ENCODE measurements at regions not wholly inside any gene's neighbourhood (a gene's known extent, or its start where the extent isn't known, plus 50 kb on each side); places are given as distances from the start of the nearest gene placed in this dataset.
"Not testable (repeated sequence)": the region's sequence is repeated elsewhere in the genome, so short reads cannot be mapped to it uniquely, and the experiment has no call there.

GRCh38 chr5:163961230-163961629, 455.8 kb downstream of the MAT2B start:
- DNase-seq = not testable (repeated sequence)

- no peak for DNase-seq
Observed at GRCh38 chr5:163963881-163964280, 458.5 kb downstream of the MAT2B start.

GRCh38 chr5:163964671-163965070, 459.3 kb downstream of the MAT2B start:
- no peak for DNase-seq

- no peak for DNase-seq
Observed at GRCh38 chr5:163967268-163967667, 461.8 kb downstream of the MAT2B start.

DNA sequence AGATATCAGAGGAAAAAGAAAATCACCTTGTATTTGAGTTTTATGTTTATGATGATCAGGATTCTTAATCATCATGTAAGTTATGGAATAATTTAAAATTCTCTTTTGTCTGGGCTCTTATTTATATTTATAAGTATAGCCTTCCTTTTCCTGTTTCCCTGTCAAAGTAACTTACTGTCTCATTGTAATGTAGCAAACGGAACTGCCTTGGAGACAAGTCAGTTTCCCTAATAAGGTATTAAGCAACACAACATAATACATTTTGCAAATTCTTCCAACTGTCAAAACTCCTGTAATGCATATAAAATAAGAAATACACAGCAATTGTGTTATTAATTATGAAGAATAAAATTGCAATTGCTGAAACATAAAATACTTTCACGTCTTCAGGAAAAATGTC, 463.2 kb downstream of the MAT2B start:
- no peak for DNase-seq

GRCh38 chr5:163976696-163977095, 471.3 kb downstream of the MAT2B start:
- DNase-seq = no peak

- no peak for DNase-seq
Observed at GRCh38 chr5:163978897-163979296, 473.5 kb downstream of the MAT2B start.

- DNase-seq = no peak
Observed at GRCh38 chr5:163988566-163988965, 483.1 kb downstream of the MAT2B start.

- DNase-seq = no peak
Observed at GRCh38 chr5:163993126-163993525, 487.7 kb downstream of the MAT2B start.

DNA sequence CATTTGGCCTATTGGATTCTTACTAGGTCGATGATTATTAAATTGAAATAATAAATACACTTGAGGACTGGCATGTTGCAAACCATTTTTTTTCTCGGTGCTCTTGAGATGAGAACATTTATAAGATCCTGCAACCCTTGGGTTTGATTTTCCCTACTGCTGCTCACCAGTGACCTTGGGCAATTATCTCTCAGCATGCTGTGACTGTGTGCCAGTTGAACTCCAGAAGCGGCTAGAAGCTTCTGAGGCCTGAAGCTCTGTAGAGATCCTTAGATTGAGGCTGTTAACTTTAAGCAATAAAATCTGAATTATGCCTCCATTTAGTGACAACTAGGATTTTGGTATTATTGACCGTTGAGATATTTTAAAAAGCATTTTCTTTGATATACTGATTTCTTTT, 489.8 kb downstream of the MAT2B start:
- no peak for DNase-seq

DNA sequence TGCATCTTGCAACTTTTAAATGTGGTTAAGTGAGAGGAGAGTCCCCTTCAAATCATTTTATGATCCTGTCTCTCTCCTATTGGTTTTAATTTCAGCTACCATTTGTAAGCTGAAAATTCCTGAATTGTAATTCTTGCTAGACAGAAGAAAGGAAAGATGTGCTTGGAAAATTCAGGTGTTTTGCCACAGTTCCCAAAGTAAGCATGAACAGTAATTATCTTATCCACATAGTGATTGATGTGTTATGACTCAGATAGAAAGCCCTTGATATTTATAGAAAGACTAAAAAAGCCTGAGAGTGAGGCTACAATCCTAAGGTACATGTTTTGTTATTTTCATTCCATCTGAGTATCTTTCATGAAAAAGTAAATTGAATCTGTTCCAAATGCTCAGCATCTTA, 492.5 kb downstream of the MAT2B start:
- no peak for DNase-seq

DNA sequence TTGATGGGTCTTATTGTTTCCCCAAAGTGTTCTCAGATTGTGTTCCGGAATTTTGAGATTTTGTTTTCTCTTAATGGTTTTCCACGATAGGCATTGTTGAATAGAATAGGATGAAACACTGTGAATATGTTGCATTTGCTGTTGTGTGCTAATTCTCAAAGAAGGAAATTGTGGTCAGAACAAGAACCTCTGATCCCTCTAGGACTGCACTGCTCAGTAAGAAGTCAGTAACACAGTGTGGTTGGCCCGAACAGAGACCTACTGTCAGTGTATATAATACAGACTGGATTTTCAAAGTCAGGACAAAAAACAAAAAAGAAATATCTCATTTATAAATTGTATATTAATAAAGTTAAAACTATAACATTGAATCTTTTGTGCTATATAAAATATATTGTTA, 494.8 kb downstream of the MAT2B start:
- DNase-seq = no peak

GRCh38 chr5:164000819-164001218, 495.4 kb downstream of the MAT2B start:
- DNase-seq = no peak

- no peak for DNase-seq
Observed at GRCh38 chr5:164002214-164002613, 496.8 kb downstream of the MAT2B start.

GRCh38 chr5:164002628-164003027, 497.2 kb downstream of the MAT2B start:
- DNase-seq = no peak

DNA sequence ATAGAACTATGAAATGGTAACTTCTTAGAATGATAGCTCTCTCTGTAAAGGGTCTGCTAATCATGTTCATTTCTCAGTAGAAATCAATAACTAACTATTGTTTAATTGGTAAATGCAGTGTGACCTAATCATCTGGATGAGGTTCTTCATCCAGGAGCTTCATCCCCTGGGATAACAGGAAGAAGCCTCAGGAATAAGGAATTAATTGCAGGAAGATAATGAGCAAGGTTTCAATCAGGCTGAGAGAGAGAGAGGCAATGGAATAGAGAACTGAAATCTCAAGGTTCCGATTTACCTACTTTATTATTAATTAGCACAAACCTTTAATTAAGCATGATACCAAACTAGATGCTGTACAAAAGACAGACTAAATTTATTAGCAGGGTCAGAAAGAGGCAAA, 499.7 kb downstream of the MAT2B start:
- no peak for DNase-seq

- no peak for DNase-seq
Observed at GRCh38 chr5:164007064-164007463, 501.6 kb downstream of the MAT2B start.

GRCh38 chr5:164009621-164010020, 504.2 kb downstream of the MAT2B start:
- DNase-seq = no peak

DNA sequence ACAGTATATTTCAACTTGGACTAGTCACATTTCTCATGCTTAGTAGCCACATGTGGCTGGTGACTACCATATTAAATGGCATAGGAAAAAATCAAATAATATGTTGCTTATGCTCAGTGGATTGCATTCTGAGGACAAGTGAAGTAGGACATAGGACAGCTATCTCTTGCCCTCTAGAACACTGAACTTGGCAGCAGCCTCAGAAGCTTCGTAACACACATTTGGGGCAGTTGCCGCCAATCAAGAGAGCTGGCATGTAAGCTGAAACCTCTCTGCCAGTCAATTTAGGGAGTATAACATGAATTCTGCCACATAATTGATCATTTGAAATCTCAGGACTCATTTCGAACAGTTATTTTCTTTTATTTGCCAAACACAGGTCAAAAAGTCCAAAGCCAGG, 505.5 kb downstream of the MAT2B start:
- no peak for DNase-seq

GRCh38 chr5:164012371-164012770, 507.0 kb downstream of the MAT2B start:
- no peak for DNase-seq

DNA sequence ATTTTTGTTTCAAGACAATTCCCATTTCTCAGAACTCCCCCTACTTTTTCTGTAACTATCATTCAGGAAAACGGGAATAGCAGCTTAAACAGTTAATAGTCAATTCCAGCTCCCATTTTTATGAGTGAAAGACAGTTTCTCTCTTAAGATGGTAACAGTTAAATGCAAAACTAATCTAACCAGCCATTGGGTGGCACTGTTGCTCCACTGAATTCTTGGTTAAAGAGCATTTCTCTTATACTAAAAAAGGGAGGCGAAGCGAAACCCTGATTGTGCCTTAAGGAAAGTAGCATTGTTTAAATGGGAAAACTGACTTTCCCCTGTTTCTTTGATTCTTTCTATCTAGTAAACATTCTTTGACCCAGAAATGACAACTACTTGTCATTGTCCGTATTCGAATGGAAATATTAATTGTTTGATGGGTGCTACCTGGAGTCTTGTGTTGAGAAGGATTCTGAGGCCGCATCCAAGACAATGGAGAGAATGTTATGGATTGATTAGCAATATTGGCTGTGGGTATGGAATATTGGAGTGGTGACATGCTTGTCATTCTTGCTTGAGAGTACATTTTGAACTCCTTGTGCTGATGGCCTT, 507.8 kb downstream of the MAT2B start:
- DNase-seq = peak in 1 of 5 experiments; percentile 47

DNA sequence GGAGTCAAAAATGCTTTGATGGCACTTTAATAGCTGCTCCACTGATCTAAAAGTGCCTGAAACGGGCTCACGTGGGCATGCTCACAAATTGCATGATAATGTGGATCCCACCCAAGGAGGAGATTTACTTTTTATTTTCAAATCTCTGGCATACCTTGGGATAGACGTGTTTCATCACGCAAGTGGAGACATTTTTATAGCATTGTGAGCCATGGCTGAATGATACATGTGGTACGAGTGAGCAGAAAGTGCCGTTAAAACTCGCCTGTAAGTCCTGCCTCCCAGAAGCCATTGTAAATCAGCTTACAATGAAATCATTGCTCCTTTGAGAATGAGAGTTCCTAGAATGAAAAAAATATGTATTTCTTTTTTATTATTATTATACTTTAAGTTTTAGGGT, 514.7 kb downstream of the MAT2B start:
- DNase-seq = no peak

- DNase-seq = no peak
Observed at GRCh38 chr5:164027738-164028137, 522.3 kb downstream of the MAT2B start.

DNA sequence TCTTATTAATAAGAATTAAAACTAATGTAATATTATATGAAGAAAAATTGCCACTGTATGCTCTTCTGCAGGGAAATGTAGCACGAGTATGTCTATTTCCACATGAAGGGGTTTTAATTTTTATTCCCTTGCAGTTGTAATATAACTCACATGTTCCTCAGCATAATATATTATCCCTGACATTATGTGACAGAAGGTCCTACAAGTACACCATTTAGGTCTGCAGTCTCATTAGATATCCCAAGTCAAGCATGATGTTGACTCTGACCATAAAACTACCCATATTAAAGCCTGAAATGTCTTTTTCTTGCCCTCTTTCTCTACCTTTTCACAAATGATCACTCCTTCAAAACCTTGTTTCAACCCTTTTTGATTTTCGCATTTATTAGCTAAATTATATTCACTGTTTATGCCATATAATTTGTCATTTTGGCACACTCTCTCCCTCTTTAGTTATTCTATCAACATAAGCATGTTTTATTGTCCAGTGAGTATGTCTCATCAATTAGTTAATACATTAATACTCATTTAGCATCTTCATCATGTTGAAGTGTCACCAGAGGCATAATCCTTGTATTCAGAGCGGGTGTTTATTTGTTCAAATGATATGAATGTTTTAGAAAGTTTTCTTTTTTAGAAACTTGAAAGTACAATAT, 532.8 kb downstream of the MAT2B start:
- no peak for DNase-seq

DNA sequence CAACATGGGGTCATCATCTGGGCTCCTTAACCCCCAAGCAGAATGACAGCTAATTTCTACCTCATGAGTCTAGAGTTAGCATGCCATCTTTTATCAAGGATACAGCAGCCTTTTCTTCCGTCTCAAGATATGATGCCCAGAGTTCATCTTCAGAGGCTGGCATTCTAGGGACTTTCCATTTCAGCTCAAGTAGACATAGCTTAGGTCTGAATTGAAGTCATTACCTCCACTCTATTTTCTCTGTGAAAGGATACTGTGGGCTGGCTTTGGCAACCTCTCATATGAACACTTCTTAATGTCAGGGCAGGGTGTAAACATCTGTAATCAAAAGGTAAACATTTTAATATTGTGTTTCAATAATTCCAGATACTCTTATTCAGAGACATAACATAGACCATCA, 535.7 kb downstream of the MAT2B start:
- no peak for DNase-seq

Measured in T-helper 2 cell (primary cell).